Pancreas (tissue), 10 donors: ENCODE measurements at regions not wholly inside any gene's neighbourhood (a gene's known extent, or its start where the extent isn't known, plus 50 kb on each side); places are given as distances from the start of the nearest gene placed in this dataset.

Experiments used
- ATAC-seq, 4 donors: fragments of 200-7000 bp; cut with Tn5 transposase; one replicate each; pipeline versions ENCODE4 v1.8.0 to v1.9.1; 2020; ENCODE audit warnings: mild to moderate bottlenecking in 4 of 4, moderate library complexity in 4 of 4
- DNase-seq, 6 donors: peaks; one replicate each; pipeline ENCODE4 v3.0.0-alpha.2; 2020
- FAIRE-seq: peaks from 2 replicates; lab custom pipeline; 2012; peaks lifted over from hg19 to GRCh38; lab: Jason Lieb, UNC
- H3K27ac ChIP-seq, 4 donors: fragments of 200-600 bp; sonication (generic); 1 replicate in 3 of 4; 2 replicates in 1 of 4; pipeline versions ENCODE4 v1.5.0 to v1.8.0; 2020
- H3K27me3 ChIP-seq, 4 donors: fragments of 200-600 bp; one replicate each; pipeline ENCODE4 v1.8.0; 2021
- H3K36me3 ChIP-seq, 3 donors: fragments of 200-600 bp; sonication (generic) in 1 of 3; one replicate each; pipeline versions ENCODE4 v1.5.0 to v1.8.0; 2020 to 2021
- H3K4me1 ChIP-seq, 3 donors: fragments of 200-600 bp; one replicate each; pipeline ENCODE4 v1.8.0; 2021
- H3K4me3 ChIP-seq, 4 donors: fragments of 200-600 bp; sonication (generic) in 2 of 4; one replicate each; pipeline versions ENCODE4 v1.5.0 to v1.8.0; 2020 to 2021
- H3K9me3 ChIP-seq, 4 donors: fragments of 200-600 bp; one replicate each; pipeline ENCODE4 v1.8.0; 2021
- CTCF ChIP-seq, 4 donors: fragments of 200-600 bp; sonication (generic) in 3 of 4; IDR thresholded peaks; one replicate each; pipeline versions ENCODE4 v1.5.0 to v1.8.0; 2021; ENCODE audit warnings: antibody characterized with exemption in 4 of 4
- WGBS, 2 donors: extraction: QIAGEN DNeasy Blood & Tissue Kit; methylation state at CpG; one replicate each; pipeline ENCODE4 v1.1.7; 2013; 5-methylcytosine and 5-hydroxymethylcytosine counted together
- intact Hi-C, 3 donors: fragments of 100-400 bp; cut with DNase I; formaldehyde crosslinking; loops; one replicate each; pipeline versions ENCODE4 v1.11.1 to v1.14.2; 2022
- donor health status: healthy with polysubstance abuse.
- donor health status: DM: no; HTN: no; CAD: no; lungs with moderate emphysema.
- donor health status: DM: no; HTN: no; CAD: no.
- donor health status: control.
- donor health status: control.
- donor health status: Bipolar disorder and iron deficiency.
- donor health status: DM: yes; HTN: yes; CAD: no.
- donor health status: DM: no; HTN: no; CAD: no.
- donor health status: DM: no; HTN: no; CAD: no.
- donor health status: DM: yes; HTN: yes; CAD: no.

GRCh38 chr9:86752733-86753132 lies 194.6 kb downstream of the GAS1 start:
- DNase-seq (no peak), FAIRE-seq (no peak), ATAC-seq (no peak)
- Histone ChIP-seq H3K27me3 (no peaks in the 10 kb centered on the region), H3K4me3 (no peak overlapping the region), H3K27ac (no peak overlapping the region), H3K9me3 (no peaks in the 10 kb centered on the region), H3K4me1 (no peaks in the 10 kb centered on the region), H3K36me3 (no peaks in the 10 kb centered on the region)
- intact Hi-C loops: no loop called here
- WGBS, 2 donors: 87 to 89% methylated on average over 2 of the region's 2 CpGs
- TF ChIP-seq CTCF (IDR thresholded peaks at IDR 0.05): no peak

GRCh38 chr9:86751956-86752355 lies 195.3 kb downstream of the GAS1 start:
- Histone ChIP-seq H3K9me3 (no peaks in the 10 kb centered on the region), H3K27me3 (no peaks in the 10 kb centered on the region), H3K4me3 (no peak overlapping the region), H3K27ac (no peak overlapping the region), H3K36me3 (no peaks in the 10 kb centered on the region), H3K4me1 (no peaks in the 10 kb centered on the region)
- intact Hi-C loops: no loop called here
- no peak for TF ChIP-seq CTCF (IDR thresholded peaks at IDR 0.05)
- ATAC-seq (no peak), FAIRE-seq (no peak), DNase-seq (no peak)
- WGBS, 2 donors: 88 to 93% methylated on average over 5 of the region's 5 CpGs

- ATAC-seq: no peak
- H3K4me3 ChIP-seq: no peak overlapping the region
- no peaks in the 10 kb centered on the region for H3K36me3 ChIP-seq
- no peak for FAIRE-seq
- intact Hi-C loops: no loop called here
- no peak for TF ChIP-seq CTCF (IDR thresholded peaks at IDR 0.05)
- no peaks in the 10 kb centered on the region for H3K27me3 ChIP-seq
- DNase-seq: no peak
- no peaks in the 10 kb centered on the region for H3K4me1 ChIP-seq
- 79 to 86% methylated on average over 4 of the region's 4 CpGs for WGBS, 2 donors
- H3K9me3 ChIP-seq: no peaks in the 10 kb centered on the region
- no peak overlapping the region for H3K27ac ChIP-seq
These were observed 196.1 kb downstream of the GAS1 start for GRCh38 chr9:86751207-86751606.

- Histone ChIP-seq H3K27ac (no peak overlapping the region), H3K27me3 (no peaks in the 10 kb centered on the region), H3K36me3 (no peaks in the 10 kb centered on the region), H3K4me3 (no peak overlapping the region), H3K9me3 (no peaks in the 10 kb centered on the region), H3K4me1 (no peaks in the 10 kb centered on the region)
- intact Hi-C loops: no loop called here
- ATAC-seq (peak in 2 of 4 donors; percentile 20 to 28), DNase-seq (no peak), FAIRE-seq (no peak)
- 63 to 66% methylated on average over 4 of the region's 4 CpGs for WGBS, 2 donors
- no peak for TF ChIP-seq CTCF (IDR thresholded peaks at IDR 0.05)
These were observed 197.4 kb downstream of the GAS1 start for GRCh38 chr9:86749894-86750255.

GRCh38 chr9:86749161-86749893 lies 198.0 kb downstream of the GAS1 start:
- Histone ChIP-seq H3K4me1 (no peaks in the 10 kb centered on the region), H3K27ac (no peak overlapping the region), H3K36me3 (no peaks in the 10 kb centered on the region), H3K4me3 (no peak overlapping the region), H3K27me3 (no peaks in the 10 kb centered on the region), H3K9me3 (no peaks in the 10 kb centered on the region)
- ATAC-seq (no peak), DNase-seq (no peak), FAIRE-seq (no peak)
- WGBS, 2 donors: 78 to 84% methylated on average over 2 of the region's 2 CpGs
- TF ChIP-seq CTCF (IDR thresholded peaks at IDR 0.05): no peak
- intact Hi-C loops: no loop called here
